KG1 (cell line): ENCODE measurements at regions not wholly inside any gene's neighbourhood (a gene's known extent, or its start where the extent isn't known, plus 50 kb on each side); places are given as distances from the start of the nearest gene placed in this dataset.

Experiments
- DNase-seq: peaks from one replicate; lab custom pipeline; 2025; lab: John Stamatoyannopoulos, UW

DNA sequence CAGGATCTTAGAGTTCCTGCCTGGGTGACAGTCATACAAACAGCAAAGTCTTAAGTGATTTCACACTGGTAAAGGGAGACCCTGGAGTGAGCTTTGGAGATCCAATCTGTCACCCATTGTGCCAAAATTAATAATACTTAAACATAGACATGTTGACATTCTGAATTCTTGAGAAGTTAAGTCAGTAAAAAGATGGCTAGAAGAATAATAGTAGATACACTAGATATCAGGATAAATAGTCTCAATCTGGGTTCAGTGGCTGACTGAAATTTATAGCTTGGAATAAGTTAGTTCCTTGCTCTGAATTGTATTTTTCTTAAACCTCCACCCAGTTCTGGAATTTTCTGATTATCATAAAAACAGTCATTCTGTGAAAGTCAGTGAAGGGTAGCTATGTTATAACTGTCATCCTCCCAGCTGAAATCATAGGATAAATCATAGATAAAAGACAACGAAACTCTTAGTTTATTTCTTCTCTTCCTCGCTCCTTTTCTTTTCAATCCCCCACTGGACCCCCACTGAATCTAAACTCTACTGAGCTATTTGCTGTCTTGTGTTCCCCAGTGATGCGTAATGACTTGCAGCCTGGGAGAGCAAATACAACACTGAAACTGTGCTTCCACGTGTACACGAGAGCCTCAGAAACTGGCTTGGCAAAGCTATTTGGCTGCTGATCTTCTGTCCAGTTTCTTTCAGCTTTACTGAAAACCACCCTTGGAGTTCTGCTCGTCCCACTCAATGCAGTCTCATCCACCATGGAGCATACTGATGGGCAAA lies 175.4 kb upstream of the TP63 start:
- DNase-seq = no peak

DNA sequence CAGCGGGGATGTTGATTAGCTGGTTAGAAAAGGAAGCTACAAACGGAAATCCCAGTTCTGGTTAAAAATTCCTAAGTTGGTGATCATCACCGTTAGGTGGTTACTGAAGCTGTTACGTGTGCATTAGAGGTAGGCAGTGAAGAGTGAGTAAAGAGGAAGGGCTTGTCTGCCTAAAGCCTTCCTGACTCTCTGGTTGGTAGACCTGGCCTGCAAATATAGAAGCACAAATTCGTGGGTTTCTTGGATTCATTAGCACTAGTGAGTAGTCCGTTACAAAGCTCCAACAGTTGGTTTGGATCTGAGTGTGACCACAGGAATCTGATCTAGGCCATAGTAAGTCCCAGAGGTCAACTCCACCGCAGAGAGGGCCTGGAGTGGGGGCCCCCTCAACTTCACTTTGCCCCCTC lies 174.0 kb upstream of the TP63 start:
- DNase-seq = no peak

DNA sequence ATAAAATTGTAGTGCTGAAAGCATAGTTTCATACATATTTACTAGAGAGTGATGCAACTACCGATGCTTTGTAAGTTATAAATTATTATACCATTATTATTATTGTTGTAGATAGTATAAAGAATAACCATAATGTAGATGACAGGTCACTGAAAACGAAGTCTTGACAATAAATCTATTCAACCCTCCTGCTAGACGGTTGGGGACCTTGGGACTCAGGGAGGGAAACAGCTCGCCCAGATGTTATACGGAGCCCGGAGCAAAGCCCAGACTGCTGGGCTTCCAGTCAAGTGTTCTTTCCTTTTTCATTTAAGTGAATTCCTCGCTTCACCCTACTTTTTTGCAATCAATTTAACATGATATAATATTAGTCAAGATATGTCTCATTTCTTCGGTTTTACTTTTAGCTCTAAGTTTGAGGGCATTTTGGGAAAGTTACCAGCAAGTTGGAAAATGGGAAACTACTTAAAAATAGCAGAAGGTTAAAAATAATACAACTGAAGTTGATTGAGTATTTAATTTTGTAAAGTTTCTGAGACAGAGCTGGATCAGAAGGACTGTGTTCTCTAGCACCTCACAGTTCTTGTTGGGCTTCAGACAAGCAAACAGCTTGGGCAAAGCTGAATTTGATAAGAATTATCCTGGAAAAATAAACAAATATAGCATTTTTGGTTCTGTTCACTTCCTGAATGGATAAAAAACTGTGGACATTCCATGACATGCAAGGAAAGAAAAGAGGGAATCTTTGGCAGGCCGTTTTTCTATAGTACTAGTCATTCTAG lies 173.4 kb upstream of the TP63 start:
- DNase-seq = no peak

DNA sequence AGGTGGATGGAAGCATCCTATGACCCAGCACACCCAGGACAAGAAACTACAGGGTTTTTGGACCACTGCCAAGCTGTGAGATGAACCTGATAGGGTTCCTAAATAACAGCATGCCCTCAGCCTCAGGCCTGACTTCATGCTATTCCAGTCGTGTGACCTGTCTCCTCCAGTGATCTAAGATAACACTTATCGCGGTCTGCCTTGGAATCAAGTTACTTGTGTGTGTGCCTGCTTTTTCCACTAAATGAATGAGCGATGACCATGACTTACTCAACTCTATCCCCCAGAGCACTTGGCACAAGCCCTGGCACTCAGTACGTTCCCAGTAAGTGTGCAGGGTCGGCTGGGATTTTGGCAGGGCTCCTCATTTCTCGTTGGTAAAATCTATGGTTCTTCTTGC lies 172.7 kb upstream of the TP63 start:
- DNase-seq = no peak

DNA sequence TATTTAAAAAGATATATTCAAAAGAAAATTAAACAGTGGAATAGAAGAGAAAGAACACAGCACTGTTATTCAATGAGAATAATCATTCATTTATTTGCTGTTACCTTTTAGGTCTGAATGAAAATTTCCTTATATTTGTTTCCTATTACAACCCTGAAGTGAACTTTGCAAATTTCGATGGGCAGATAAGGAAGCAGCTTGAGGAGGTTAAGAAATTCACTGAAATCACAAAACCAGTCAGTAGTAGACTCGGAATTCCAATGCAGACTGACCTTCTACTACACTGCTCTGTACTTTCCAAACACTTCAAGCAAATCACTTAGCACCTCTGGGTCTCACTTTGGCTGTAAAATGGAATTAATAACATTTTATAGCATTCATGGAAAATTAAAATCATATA lies 172.0 kb upstream of the TP63 start:
- no peak for DNase-seq

DNA sequence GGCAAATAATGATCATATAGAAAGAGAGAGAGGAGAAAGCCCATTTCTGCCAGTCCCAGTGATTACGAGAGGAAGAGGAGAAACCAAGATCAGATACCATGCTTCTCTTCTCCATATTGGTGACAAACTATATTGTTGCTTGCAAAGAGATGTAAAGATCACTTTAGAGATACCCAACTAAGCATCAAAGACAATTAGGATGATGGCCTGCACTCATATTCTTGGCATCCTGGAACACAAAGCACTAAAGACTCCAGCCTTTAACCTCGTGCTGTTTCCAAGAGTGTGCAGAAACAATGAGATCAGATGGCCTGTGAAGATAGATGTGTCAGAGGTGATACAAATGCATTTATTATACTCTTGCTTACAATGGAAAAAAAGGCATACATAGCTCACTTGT lies 170.7 kb upstream of the TP63 start:
- DNase-seq = no peak

DNA sequence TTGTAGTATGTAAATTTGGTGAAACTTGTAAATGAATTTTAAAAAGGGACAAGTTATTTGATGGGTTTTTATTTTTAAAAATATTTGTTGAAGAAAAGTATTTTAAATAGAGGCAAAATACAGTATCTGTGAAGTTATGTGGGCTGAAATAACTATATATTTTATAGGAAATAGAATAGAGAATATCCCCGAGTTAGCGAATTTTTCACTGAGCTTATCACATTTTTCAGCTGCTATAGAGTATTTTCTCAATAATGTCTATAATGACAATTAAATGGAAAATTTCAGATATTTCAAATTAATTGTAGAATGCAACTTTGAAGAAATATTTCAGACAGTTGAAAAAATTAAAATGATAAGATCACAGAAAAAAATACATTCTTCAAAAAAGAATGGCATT lies 166.4 kb upstream of the TP63 start:
- DNase-seq = no peak

DNA sequence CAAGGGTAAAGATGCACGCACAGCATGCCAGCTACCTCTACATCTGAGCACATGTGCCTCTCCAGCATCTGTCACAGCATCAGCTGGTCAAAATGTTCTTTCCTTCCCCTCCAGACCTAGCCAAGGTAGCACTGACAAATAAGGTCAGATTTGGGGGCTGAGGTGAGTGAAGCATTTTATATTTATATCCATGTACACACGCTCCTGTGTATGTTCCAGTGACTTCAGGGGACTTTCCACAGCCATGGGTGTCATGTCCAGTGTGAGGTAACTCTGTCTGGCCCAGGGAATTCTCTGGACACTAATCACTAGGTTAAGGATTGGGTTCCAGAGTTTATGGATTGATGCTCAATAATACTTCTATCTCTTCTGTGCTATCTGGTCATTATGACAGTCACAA lies 165.2 kb upstream of the TP63 start:
- DNase-seq = no peak

DNA sequence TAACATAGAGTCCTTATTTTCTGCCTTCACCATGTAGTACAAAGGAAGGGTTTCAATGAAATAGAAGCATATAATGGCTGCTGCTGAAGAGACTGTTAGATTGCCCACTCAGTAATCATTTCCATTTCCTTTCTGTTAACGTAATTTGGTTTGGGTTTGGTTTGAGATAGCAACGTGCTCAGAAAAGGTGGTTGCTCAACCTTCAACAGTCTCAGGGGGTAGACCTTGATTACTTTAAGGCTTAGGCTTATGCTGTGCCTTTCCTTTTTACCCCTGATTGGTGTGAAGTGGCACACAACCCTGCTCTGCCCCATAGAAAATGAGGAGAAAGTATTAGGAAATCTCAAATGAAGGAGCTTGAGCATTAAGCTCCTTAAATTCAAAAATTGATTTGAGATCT lies 163.7 kb upstream of the TP63 start:
- DNase-seq = no peak

DNA sequence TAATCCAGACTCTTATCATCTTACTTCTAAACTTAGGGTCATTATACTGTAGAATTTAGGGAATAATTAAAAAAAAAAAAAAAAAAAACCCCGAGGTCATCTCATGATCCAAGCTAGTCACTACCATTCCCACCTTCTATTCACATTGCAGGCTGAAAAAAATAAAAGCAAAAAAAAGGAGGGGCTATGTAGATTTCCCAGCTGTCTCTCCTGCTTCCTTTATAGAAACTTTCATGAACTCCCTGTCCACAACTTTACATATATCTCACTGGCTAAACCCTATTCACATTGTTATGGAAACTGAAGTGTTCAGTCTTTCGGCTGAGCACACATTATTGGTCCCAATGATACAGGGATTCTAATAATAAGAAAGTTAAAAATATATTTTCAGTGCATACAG lies 156.2 kb upstream of the TP63 start:
- no peak for DNase-seq

DNA sequence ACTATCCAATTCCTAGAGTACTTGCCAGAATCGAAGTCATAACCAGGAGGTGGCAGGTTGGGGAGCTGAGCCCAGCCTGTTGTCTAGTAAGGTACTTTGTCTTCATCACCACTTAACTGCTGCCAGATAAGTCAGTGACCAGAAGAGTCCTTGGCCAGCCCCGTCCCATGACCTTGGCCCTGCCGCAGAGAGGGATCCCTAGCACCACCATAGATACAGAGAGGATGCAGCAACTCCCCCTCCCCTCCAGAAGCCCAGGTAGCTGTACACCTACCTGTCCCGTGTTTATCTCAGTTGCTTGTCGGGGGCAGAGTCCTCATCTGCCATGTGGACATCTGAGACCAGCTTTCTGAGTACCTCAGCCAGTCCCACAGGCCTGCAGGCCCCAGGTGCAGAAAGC lies 153.6 kb upstream of the TP63 start:
- no peak for DNase-seq

DNA sequence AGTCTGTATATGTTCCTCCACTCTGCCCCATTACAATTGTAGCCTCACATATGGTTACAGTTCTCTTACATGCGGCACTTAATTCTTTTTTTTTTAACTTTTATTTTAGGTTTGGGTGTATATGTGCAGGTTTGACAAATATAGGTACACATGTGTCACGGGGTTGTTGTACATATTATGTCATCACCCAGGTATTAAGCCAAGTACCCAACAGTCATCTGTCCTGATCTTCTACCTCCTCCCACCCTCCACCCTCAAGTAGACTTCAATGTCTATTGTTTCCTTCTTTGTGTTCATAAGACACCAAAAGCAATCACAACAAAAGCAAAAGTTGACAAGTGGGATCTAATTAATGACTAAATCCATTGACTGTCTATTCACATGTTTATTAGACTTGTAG lies 144.6 kb upstream of the TP63 start:
- no peak for DNase-seq

DNA sequence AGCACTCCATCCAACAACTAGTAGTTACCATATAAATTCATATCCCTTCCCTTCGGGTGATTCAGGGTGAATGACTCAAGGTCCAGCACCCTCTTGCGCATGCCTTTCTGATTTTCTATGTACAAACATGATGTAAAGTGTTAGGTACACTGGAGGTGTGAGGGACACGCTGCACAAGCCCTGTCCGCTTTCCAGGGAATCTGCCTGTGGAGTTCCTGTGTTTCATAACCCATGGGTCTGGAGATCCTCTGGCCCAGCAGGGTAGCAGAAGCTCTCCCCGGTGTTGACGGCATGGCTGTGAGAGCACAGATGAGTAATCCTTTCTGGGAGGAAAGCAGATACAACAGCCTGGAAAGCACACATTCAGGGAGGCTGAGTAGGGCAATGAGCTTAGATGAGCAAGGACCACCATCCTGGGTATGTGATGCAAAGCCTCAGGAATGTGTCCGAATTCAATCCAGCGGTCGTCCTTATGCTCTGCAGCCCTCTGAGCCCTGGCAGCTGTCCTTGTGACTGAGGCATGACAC lies 142.9 kb upstream of the TP63 start:
- no peak for DNase-seq

DNA sequence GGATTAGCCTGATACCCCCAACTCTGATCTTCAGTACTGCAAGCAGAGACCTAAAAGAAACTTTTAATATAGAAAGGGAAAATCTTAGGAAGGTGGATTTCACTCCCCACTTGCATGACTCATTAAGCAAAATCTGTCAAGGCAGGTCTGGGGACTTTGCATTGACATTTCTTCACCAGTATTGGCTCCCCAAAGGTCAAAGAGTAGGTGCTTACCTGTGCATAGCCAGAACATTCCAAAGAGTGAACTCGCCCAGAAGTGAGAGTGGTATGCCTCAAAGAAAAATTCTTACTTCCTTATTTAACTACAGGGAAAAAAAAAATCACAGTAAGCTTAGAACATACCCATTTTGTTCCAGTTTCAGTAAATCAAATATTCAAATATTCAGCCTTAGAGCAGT lies 140.9 kb upstream of the TP63 start:
- no peak for DNase-seq

DNA sequence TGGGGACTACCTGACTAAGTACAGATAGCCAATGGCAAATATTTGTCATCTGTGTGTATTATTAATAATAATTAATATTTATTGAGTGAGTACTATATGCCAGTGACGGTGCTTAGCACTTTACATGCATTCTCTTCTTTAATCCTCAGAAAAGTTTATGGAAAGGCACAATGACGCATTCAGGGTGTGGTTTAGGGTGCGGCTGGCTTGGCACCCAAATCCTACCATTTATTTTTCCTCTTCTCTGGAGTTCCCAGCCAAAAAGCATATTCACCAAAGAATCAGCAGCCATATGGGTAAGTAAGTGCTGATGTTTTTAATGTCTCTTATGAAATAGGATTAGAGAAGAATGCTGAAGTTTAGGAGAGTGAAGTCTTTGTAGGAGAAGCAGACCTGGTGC lies 140.4 kb upstream of the TP63 start:
- DNase-seq = no peak

DNA sequence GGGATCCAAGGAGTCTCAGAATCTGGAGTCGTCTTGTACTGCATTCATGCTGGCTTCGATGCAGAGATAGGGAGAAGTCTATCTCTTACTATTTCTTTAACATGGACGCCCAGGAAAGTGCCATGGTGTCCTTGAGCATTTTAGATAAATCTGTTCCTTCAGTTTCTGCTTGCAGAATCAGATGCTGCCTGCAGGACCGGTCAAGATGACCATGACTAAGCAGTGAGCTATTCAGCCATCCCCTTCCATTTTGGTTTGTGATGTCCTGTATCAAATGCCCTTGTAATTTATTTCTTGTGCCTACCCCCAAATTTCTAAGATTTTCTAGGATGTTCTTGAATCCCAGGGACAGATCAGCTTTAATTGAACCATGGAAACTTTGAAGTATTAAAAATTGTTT lies 139.4 kb upstream of the TP63 start:
- DNase-seq = no peak

DNA sequence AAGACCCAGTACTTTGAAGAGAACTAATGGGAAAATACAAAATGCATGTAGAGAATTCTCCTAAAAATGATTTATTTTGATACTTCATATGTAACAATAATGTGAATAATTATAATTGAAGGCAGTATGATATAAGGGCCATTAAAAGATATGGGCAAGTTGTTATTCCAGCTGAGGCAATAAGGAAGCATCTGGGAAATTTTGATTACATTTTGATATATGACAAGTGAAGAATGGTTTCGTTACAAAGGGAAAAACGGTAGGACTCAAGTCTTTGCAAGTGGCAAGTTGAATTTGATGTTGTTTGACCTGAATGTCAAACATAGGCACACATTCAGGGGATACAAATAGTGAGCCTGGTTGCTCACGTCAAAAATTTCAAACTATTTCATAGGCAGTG lies 137.9 kb upstream of the TP63 start:
- DNase-seq = no peak

DNA sequence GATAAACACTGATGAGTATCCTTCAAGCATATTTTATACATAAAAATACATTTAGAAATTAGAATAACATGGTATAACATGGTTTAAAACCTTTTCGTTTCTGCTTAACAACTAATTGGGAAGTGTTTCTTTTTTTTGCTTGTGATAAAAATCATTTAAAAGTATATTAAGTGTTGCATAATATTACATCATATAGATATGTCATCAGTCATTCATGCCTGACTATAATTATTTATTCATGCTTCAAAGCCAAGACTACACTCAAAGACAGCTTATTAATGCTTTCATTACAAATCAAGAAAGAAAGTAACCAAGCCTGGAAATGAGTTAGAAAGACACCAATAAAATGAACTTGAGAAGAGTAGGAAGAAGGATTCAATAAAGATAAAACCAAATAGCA lies 136.6 kb upstream of the TP63 start:
- no peak for DNase-seq

DNA sequence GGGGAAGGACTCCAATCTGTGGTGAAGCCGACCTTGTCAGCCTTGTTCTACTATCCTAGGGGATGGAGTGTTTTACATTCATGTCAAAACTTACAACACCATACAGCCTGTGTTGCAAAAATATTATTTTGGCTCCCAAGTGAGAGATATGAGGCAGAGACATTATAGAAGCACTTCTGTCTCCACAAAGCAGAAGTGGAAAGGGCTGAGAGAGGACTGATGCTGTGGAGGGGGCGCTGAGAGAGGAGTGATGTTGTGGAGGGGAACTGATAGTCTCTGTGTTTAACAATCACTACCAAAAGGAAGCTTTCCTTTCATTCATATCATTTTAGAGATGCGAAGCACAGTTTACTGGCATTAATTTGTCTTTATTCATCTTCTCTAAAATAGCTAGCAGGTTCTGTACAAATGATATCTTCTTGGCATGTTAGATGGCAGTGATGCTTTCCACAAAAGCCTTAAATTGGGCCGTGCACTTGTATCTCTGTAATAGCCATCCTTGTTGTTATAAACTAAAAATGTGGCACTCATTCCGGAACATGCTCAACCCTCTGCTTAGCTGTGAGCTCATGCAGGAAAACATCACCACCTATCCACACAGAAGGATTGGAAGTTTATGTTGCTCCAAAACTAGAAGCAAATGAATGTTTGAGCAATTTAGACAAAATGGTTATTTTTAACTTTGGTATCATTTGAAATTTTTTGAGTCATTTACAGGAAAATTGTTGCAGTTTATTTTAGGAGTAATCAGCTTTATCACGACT lies 134.6 kb upstream of the TP63 start:
- no peak for DNase-seq

DNA sequence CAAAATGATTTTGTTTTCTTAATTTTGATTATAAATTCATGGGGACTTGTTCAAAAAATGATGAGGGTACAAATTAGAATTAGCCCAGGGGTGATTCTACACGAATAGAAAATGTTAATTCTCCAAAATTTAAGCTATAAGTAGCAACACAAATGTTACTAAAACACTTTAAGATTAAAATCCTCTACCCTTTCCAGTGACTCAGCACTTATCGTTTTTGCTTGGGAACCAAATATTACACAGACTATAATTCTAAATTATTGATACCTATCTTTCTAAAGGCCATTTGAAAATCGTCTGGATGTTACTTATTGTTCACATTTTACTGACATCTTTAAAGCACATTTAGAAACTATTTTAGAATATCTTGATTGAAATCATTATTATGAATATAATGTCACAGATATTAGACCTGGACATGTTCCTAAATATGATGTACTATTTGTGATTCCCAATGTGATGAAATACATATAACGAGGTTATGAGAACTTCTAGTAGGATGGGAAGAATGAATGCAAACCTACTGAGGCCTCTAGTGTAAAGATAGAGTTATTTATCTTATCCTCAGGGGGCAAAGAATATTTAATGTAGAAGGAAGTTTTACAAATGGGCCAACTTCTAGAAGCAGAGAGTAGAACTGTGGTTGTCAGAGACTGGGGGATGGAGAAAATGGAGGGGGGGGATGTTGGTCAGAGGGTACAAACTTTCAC lies 132.0 kb upstream of the TP63 start:
- no peak for DNase-seq

DNA sequence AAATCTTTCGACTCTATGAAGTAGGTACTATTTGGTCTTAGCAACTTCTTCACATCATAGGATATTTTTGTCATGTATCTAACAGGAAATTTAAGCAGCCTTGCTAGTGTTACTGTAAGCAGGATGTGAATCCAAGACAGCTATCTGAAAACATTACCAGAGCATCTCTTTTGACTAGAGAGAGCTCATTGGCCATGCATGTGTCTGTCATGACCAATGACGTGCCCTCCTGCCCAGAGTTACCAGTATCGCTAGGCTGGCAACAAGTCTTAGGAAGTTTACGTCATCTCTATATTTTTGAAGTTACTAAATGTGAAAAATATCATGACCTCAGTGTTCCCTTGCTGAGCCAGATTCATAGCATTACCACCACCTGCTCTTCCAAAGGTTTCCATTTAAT lies 130.9 kb upstream of the TP63 start:
- no peak for DNase-seq
